Activated CD8-positive, alpha-beta memory T cell treated with anti-CD3 and anti-CD28 coated beads, Interleukin-2, amount 50 U/mL, for 1 hour (primary cell): ENCODE measurements at regions not wholly inside any gene's neighbourhood (a gene's known extent, or its start where the extent isn't known, plus 50 kb on each side); places are given as distances from the start of the nearest gene placed in this dataset.

Source experiments
- DNase-seq: peaks from one replicate; pipeline ENCODE4 v3.0.0-alpha.2; 2020; ENCODE audit errors: extremely low read depth

GRCh38 chr5:124584991-124585715, 161.3 kb downstream of the ZNF608 start:
- DNase-seq, result no peak

- no peak for DNase-seq
These were observed 162.7 kb downstream of the ZNF608 start for GRCh38 chr5:124583469-124584350.

GRCh38 chr5:124582561-124582840, 163.9 kb downstream of the ZNF608 start:
- DNase-seq, result no peak

- no peak for DNase-seq
These were observed 164.5 kb downstream of the ZNF608 start for GRCh38 chr5:124581738-124582560.

GRCh38 chr5:124580925-124581737, 165.3 kb downstream of the ZNF608 start:
- DNase-seq, result no peak

GRCh38 chr5:124580512-124580911, 165.9 kb downstream of the ZNF608 start:
- DNase-seq, result no peak

- no peak for DNase-seq
These were observed 169.5 kb downstream of the ZNF608 start for GRCh38 chr5:124576848-124577409.

GRCh38 chr5:124575725-124576124, 170.7 kb downstream of the ZNF608 start:
- DNase-seq, result no peak

GRCh38 chr5:124574521-124575436, 171.7 kb downstream of the ZNF608 start:
- no peak for DNase-seq

- DNase-seq, result no peak
These were observed 173.5 kb downstream of the ZNF608 start for GRCh38 chr5:124572971-124573370.

- no peak for DNase-seq
These were observed 176.0 kb downstream of the ZNF608 start for GRCh38 chr5:124570285-124571035.

GRCh38 chr5:124566875-124567450, 179.5 kb downstream of the ZNF608 start:
- no peak for DNase-seq

- no peak for DNase-seq
These were observed 185.0 kb downstream of the ZNF608 start for GRCh38 chr5:124561451-124561850.

GRCh38 chr5:124560370-124560769, 186.1 kb downstream of the ZNF608 start:
- no peak for DNase-seq

GRCh38 chr5:124557761-124558160, 188.7 kb downstream of the ZNF608 start:
- DNase-seq, result no peak

GRCh38 chr5:124554746-124555578, 191.5 kb downstream of the ZNF608 start:
- no peak for DNase-seq

GRCh38 chr5:124553911-124554310, 192.5 kb downstream of the ZNF608 start:
- DNase-seq, result no peak

GRCh38 chr5:124552526-124552925, 193.9 kb downstream of the ZNF608 start:
- DNase-seq, result no peak
